Spinal cord (tissue), 9 donors: ENCODE measurements at regions not wholly inside any gene's neighbourhood (a gene's known extent, or its start where the extent isn't known, plus 50 kb on each side); places are given as distances from the start of the nearest gene placed in this dataset.

Source experiments
- DNase-seq, 6 donors: peaks; one replicate each; pipeline versions ENCODE4 v3.0.0 to v3.0.0-alpha.2; 2013 to 2015; ENCODE audit warnings: low spot score in 6 of 6, low read depth in 4 of 6
- H3K27ac ChIP-seq: one replicate; pipeline ENCODE4 v1.5.1; 2013; ENCODE audit warnings: low read depth, low read length, control low read depth
- H3K27me3 ChIP-seq: one replicate; pipeline ENCODE4 v1.6.1; 2013; ENCODE audit warnings: low read length; ENCODE audit not compliant: control insufficient read depth, insufficient read depth
- H3K36me3 ChIP-seq: one replicate; pipeline ENCODE4 v1.6.1; 2013; ENCODE audit warnings: low read length; ENCODE audit not compliant: control insufficient read depth, insufficient read depth
- H3K4me1 ChIP-seq: one replicate; pipeline ENCODE4 v1.6.1; 2013; ENCODE audit warnings: low read length; ENCODE audit not compliant: control insufficient read depth, insufficient read depth
- H3K4me3 ChIP-seq: one replicate; pipeline ENCODE4 v1.5.1; 2013; ENCODE audit warnings: low read depth, low read length, control low read depth
- H3K9me3 ChIP-seq: one replicate; pipeline ENCODE4 v1.6.1; 2013; ENCODE audit warnings: low read length; ENCODE audit not compliant: control insufficient read depth, insufficient read depth
- WGBS: methylation state at CpG from one replicate; pipeline ENCODE4 v1.1.5; 2013; ENCODE audit warnings: missing lambda C conversion rate; ENCODE audit not compliant: insufficient coverage; 5-methylcytosine and 5-hydroxymethylcytosine counted together
- donor health status: healthy.

DNA sequence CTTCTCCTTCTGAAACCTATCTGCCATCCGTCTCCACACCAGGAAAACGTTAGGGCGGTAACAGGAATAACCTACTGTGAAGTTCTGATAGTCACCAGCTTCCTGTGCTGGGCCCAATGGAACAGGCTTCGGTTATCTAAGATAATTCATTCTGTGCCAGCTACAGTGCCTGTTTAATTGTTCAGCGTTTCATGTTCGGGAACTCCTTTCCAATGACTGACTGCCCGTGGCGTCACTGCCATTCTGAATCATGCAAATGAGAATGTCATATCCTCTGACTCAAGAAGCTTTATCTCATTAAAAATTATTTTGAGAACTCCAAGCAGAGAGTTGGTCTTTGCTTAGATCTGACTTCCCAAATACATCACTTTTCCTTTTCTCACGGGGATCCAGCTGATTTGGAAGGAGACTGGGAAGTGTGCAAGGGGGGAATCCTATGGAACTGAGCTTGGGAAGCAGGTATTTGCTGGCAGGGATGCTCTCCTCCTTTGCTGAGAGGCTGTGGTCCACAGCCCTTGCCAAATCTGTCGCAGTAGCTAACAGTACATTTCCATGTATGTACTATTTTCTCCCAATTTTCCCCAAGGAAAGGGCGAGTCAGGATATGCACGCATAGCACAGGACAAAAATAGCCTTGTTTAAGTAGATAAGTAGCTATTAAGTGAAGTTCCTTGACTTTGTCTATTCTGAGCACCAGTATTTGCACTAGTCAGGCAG is 358.7 kb downstream of the LTN1 start:
- 77% methylated on average over 8 of the region's 12 CpGs for WGBS
- no peaks in the 10 kb centered on the region for H3K4me1 ChIP-seq
- H3K4me3 ChIP-seq, result no peak overlapping the region
- H3K27me3 ChIP-seq, result no peaks in the 10 kb centered on the region
- H3K27ac ChIP-seq, result no peak overlapping the region
- no peak for DNase-seq
- H3K36me3 ChIP-seq, result no peaks in the 10 kb centered on the region
- no peaks in the 10 kb centered on the region for H3K9me3 ChIP-seq

DNA sequence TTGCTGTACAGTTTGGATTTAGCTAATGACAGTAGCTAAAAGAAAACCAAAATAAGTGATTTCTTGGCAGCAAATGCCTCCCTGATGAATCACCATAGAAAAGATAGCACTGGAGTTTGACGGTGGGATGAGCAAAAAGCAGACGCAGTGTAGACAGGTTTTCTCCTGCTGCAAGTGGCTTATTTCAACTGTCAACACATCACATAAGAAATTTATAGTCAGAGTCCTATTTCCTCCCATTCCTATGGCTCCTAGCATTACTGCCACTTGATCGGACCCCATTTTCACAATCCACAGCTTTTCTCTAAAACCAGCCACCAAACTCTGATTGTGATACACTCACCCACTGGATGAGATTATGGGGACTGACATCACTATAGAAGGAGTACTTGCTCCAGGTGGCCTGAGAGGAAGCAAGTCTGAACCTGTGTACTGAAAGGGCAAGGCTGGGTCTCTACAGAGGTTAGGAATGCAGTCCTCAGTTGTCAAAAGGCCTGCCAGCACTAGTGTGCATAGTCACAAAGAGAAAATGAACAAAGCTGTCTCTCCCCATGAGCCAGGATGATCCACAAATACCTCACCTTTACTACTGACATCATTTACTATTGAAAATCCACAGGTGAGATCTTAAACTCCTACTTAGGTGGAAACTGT is 359.8 kb downstream of the LTN1 start:
- H3K9me3 ChIP-seq, result no peaks in the 10 kb centered on the region
- H3K27me3 ChIP-seq, result no peaks in the 10 kb centered on the region
- no peaks in the 10 kb centered on the region for H3K36me3 ChIP-seq
- no peak for DNase-seq
- H3K4me3 ChIP-seq, result no peak overlapping the region
- 88% methylated on average over 2 of the region's 3 CpGs for WGBS
- no peak overlapping the region for H3K27ac ChIP-seq
- no peaks in the 10 kb centered on the region for H3K4me1 ChIP-seq

DNA sequence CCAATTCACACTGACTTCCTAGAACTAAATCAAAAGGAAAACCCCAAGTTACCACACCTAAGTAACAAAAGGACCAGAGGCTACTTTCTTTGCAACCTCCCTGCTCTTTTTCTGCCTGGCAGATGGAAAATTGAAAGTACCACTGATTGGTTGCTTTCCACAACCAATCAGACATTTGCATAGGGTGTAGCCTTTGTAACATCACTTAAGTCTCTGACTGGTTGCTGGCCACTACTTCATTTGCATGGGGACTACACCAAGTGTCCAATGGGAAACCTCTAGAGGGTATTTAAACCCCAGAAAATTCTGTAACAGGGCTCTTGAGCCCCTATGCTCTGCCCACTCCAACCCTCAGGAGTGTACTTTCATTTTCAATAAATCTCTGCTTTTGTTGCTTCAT is 365.0 kb downstream of the LTN1 start:
- Histone ChIP-seq H3K4me3 (no peak overlapping the region), H3K27me3 (no peaks in the 10 kb centered on the region), H3K9me3 (no peaks in the 10 kb centered on the region), H3K36me3 (no peaks in the 10 kb centered on the region), H3K4me1 (no peaks in the 10 kb centered on the region), H3K27ac (no peak overlapping the region)
- no peak for DNase-seq

- Histone ChIP-seq H3K4me3 (no peak overlapping the region), H3K27me3 (no peaks in the 10 kb centered on the region), H3K9me3 (no peaks in the 10 kb centered on the region), H3K4me1 (no peaks in the 10 kb centered on the region), H3K27ac (no peak overlapping the region), H3K36me3 (no peaks in the 10 kb centered on the region)
- DNase-seq, result no peak
- no CpG with 5 or more reads among the region's 3 CpGs for WGBS
These were observed 365.4 kb downstream of the LTN1 start for GRCh38 chr21:28627261-28627660.

DNA sequence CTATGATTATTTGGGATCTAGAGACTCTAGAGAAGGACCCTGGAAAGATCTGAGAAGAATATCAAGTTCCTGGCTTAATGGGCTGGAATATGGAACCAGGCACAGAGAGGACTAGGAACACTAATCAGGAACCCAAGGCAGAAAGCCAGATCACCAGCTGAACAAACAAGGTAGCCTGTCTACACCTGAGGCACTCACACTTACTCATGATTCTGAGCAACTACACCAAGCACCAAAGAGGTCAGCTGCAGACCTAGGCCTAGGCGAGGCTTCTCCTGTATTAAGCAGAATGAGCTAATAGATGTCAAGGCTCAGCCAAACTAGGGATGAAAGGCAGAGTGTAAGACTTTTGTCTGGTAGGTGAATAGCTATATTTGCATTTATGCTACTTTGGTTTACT is 368.1 kb downstream of the LTN1 start:
- H3K27me3 ChIP-seq, result no peaks in the 10 kb centered on the region
- no CpG with 5 or more reads among the region's 1 CpG for WGBS
- no peaks in the 10 kb centered on the region for H3K36me3 ChIP-seq
- H3K27ac ChIP-seq, result no peak overlapping the region
- H3K9me3 ChIP-seq, result no peaks in the 10 kb centered on the region
- H3K4me1 ChIP-seq, result no peaks in the 10 kb centered on the region
- no peak overlapping the region for H3K4me3 ChIP-seq
- no peak for DNase-seq

GRCh38 chr21:28617300-28617699 is 375.4 kb downstream of the LTN1 start:
- WGBS, result no CpG with 5 or more reads among the region's 1 CpG
- Histone ChIP-seq H3K9me3 (no peaks in the 10 kb centered on the region), H3K4me3 (no peak overlapping the region), H3K4me1 (no peaks in the 10 kb centered on the region), H3K27ac (no peak overlapping the region), H3K27me3 (no peaks in the 10 kb centered on the region), H3K36me3 (no peaks in the 10 kb centered on the region)
- DNase-seq, result no peak

DNA sequence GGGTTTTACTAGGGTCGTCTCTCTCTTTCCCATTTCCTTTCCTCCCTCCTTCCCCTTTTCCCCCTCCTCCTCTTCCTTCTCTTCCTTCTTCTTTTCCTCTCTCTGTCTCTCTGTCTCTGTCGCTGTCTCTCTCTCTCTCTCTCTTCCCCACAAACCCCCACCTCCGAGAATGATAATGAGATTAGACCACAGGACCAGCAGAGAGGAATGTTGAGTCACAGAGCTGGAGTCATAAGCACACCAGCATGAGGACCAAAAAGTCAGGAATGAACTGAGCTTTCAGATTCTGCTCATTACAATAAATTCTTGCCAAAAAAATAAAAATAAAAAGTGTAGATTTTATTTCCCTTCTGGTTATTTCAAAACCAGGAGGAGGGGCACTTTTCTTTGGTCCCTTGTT is 377.4 kb downstream of the LTN1 start:
- Histone ChIP-seq H3K36me3 (no peaks in the 10 kb centered on the region), H3K27me3 (no peaks in the 10 kb centered on the region), H3K4me1 (no peaks in the 10 kb centered on the region), H3K27ac (no peak overlapping the region), H3K9me3 (no peaks in the 10 kb centered on the region), H3K4me3 (no peak overlapping the region)
- WGBS, result 50% methylated on average over 1 of the region's 3 CpGs
- DNase-seq, result no peak

GRCh38 chr21:28614791-28615190 is 377.9 kb downstream of the LTN1 start:
- Histone ChIP-seq H3K36me3 (no peaks in the 10 kb centered on the region), H3K9me3 (peaks cover under 1% of the 10 kb centered on the region), H3K4me1 (no peaks in the 10 kb centered on the region), H3K4me3 (no peak overlapping the region), H3K27ac (no peak overlapping the region), H3K27me3 (no peaks in the 10 kb centered on the region)
- no peak for DNase-seq
- WGBS, result 100% methylated on average over 1 of the region's 2 CpGs

DNA sequence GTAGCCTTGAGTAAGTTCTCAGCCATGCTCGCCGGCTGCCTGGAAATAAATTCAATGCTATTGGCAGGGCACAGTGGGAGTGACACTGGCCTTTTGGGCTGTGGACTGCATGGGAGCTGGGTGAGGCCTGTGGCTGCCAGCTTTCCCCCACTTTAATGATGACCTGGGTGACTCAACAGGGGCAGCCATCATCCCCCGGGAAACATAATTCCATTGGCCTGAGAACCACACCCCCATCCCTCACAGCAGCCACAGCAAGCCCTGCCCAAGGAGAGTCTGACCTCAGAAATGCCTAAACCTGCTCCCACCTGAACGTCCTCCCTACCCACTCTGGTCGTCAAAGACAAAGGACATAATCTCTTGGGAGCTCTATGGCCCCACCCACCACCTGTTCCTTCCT is 384.0 kb downstream of the LTN1 start:
- Histone ChIP-seq H3K4me3 (no peak overlapping the region), H3K36me3 (no peaks in the 10 kb centered on the region), H3K9me3 (peaks cover 1% of the 10 kb centered on the region), H3K27me3 (no peaks in the 10 kb centered on the region), H3K4me1 (no peaks in the 10 kb centered on the region), H3K27ac (no peak overlapping the region)
- no peak for DNase-seq
- 81% methylated on average over 5 of the region's 5 CpGs for WGBS

DNA sequence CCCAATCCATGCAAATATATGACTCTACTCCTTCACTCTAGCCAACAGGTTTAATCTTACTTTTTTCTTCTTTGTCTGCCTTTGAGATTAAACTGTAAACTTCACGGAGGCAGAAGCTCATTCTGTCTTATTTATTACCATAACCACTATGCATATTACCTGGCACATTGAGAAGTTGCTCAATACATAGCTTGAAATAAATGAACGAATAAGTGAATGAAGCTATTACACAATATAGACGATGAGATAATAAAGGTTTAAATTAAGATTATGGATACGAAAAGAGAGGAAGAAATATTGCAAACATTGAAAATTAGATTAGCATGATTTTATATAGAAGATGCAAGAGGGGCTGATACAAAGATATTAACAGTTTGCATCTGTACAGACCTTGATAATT is 385.1 kb downstream of the LTN1 start:
- H3K27ac ChIP-seq, result no peak overlapping the region
- no peaks in the 10 kb centered on the region for H3K36me3 ChIP-seq
- no peaks in the 10 kb centered on the region for H3K27me3 ChIP-seq
- 20% methylated on average over 1 of the region's 4 CpGs for WGBS
- H3K4me1 ChIP-seq, result no peaks in the 10 kb centered on the region
- DNase-seq, result no peak
- peaks cover 1% of the 10 kb centered on the region for H3K9me3 ChIP-seq
- no peak overlapping the region for H3K4me3 ChIP-seq
